Femur (tissue), 1 donor: ENCODE measurements at regions not wholly inside any gene's neighbourhood (a gene's known extent, or its start where the extent isn't known, plus 50 kb on each side); places are given as distances from the start of the nearest gene placed in this dataset.

Experiments
- DNase-seq: peaks from one replicate; pipeline ENCODE4 v3.0.0-alpha.2; 2017

DNA sequence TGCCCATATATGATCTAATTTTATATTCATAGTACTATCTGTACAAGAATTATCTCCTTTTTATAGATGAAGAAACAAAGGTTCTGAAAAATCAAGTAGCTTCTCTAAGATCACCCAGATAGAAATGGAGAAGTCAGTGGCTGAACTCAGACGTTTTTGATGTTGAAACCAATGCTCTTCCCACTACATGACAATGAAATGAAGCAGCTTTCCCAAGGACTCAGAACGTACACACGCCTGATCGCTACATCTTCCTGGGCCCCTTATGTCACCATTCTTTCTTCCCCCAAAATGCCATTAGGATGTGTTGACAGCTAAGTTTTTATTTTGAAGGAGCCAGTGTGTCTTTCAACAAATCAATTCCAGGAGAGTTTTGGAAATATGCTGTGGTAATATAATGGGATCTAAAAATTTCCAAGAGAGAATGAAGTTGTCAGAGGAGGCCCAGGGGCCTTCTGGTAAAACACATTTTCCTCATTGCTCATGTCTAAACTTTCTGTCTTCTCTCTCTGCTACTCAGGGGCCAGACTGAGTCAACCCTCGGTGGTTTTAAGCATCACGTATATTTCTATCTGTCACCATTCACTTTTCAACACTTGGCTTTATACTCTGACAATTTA is 98.1 kb upstream of the COL21A1 start:
- no peak for DNase-seq

DNA sequence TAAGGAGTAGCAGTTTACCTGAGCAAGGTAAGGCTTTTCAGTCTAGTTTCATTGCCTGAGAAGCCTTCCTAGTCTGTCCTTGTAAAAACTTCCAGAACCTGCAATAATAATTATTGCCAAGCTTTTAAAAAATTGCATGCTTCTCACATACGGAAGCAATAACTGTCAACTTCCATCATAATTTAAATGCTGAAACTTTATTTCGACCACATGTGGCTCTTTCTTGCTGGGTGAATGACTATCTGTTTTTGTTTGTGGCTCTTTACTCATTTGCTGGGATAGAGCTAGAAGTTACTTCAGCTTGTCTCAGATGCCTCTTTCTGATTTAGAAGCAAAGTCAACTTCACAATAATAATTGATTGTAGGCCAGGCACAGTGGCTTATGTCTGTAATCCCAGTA is 95.9 kb upstream of the COL21A1 start:
- DNase-seq: no peak

GRCh38 chr6:56339524-56339923 is 92.1 kb upstream of the COL21A1 start:
- DNase-seq: no peak

- no peak for DNase-seq
These were observed 88.3 kb upstream of the COL21A1 start for GRCh38 chr6:56335726-56336125.

- no peak for DNase-seq
These were observed 87.6 kb upstream of the COL21A1 start for GRCh38 chr6:56334937-56335336.

DNA sequence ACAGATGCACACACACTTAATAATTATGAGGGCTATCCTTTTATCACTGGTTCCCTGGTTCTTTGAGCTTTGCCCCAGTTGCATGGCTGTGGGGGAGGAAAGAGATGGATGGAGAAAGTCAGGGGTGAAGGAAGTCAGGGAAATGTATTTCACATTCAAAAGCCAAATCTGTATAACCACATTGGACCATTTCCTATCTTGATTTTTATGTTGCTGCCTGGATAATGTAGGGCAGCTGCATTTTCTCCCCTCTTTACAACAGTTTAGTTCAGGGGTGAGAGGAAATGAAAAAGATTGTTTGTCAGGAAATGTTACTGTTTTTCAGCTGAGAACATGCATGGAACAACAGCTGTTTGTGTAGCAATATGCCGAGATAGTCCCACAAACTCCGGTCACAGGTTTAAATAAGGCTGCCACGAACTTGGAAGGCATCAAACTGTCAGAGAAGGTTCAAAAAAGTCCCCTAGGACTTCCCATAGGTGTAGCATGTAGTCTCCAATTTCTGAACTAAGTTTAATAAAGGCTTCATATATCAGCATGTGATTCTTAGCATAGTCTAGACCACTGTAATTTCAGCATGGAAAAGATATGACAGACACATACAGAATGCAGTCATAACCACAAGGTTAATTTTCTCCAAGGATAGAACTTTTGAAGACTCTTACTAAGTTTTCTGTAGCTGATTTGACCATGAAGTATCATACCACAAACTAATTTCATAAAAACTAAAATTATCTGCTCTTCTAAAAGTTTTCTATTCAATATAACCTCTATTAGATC is 82.1 kb upstream of the COL21A1 start:
- no peak for DNase-seq

DNA sequence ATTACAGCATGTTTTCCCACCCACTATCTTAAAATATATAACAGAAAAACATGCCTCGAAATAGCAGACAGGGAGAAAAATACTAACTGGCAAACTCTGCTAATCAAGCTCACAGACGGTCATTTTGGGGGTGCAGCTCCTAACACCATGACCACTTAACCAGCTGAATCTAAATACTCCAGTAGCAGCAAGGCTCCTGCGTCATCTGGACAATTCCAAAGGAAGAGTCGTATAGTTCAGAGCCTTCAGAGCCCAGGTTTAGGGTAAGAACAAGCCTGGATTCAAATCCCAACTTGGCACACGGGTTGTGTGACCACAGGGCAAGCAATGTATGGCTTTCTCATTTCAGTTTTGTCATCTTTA is 81.3 kb upstream of the COL21A1 start:
- no peak for DNase-seq

DNA sequence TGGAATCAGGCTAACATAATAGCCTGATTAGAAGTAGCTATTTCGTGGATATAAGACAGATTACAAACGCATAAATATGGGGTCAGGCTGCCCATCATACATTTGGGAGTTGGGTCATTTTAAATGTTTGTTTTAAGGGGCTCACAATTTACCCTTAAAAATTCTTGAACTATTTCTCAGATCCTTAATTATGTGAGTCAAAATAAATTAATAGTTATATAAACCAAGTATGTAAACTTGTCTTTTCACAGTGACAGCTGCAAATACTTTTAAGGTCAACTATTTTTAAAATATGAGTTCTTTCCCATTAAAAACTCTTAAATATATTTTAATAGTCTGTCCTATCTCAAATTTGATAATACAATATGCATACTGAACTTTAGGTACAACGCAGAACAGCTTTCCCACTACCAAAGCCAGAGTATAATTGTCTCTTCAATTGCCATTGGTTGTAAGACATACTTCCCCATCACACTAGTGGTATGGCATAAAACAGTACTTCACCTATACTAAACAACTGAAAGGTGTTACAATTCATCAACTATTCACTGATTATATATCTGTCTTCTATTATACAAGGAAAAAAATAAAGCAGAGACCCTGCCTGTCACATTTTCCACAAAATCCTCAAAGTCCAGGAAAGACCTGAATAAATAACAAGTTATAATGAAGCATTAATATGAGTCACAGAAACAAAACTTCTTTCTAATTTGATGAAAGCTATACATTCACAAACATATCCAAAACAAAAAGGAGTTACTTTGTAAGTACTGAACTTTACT is 80.8 kb upstream of the COL21A1 start:
- DNase-seq: no peak

DNA sequence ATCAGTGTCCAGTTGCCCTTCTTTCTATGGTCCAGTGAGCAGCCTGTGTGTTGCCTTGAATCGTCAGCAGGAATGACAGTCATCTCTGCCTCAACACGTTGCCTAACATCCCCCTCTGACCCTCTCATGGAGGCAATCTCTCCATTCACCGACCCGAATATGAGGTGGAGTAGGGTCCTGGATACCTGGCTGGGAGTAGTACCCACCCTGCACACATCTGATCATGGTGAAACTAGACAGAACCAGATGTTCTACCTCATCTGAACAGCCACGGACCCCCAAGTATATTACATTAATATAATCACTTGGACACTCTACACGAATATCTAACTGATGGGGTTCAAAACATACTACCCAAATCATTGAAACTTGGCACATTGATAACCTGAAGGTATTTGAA is 77.0 kb upstream of the COL21A1 start:
- no peak for DNase-seq

- DNase-seq: no peak
These were observed 71.5 kb upstream of the COL21A1 start for GRCh38 chr6:56318851-56319250.

DNA sequence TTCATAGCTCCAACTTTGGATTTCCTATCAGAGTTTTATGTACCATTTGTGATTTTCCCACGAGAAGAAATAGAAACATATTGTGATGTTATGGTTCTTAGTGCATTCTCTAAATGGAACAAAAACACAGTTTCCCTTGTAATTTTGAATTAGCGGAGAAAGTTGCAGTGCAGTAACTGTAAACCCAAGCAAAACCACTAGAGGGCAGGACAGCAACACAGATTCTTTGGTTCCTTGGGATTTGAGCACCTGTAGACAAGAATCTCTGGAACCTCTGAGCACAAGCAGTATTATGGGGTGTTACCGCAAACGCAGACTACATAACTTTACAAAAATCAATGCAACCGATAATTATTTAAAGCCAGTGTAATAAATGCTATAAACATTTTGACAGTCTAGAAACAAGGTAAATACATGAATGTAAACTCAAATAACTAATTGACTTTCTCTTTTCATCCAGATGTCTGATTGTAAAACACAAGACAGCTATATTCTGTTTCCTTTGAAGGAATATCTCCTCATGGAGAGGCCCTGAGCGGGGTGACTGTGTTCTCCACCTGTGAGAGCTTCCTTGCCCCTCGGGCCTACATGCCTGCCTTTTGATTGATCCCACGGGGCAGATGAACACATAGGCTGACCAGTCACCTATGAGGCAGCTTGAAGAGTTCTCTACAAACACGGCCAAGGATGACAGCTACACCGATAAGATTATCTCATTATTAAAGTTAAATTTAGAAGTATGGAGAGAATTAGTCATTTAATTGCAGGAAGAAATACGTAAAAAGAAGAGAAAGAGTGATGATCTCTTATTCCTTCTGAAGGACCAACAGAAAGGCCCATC is 67.5 kb upstream of the COL21A1 start:
- DNase-seq: peak; percentile 32

DNA sequence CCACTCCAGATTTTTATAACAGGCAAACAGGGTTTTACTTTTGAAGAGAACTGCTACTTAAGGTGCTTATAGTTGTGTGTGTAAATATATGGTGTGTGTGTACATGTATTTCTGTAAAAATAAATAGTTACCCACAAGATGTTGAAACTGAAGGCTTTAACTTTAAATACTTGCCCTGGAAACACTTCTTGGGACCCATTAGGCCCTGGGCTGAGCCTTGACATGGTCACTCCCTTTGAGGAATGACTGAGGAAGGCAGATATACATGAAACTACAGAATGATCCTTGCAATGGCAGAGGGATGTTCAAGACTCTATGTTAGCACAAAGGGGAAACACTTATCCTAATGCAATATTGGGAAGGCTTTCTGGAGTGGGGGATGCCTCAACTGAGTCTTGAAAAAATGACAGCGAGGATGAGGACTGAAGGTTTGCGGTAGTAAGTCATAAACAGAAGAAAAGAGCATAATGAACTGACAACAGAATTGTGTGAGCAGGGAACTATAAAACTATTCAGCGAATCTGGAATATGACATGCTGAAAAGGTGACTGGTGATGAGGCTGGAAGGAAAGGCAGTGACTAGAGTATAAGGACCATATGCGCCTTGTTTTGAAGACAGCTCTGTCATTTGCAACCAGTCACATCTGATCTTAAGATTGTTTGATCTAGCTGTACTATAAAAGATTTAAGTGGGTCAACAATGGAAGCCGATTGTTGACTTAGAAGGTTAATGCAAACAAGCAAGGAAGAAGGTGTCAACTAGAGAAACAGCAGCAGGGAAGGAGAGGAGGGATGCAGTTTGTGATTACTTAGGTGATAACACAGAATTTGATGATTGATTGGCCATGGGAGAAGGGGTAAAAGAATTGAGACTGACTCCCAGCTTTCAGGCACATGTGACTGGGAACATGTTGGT is 64.4 kb upstream of the COL21A1 start:
- no peak for DNase-seq

- peak; percentile 35 for DNase-seq
These were observed 63.7 kb upstream of the COL21A1 start for GRCh38 chr6:56311061-56311460.

- DNase-seq: no peak
These were observed 62.9 kb upstream of the COL21A1 start for GRCh38 chr6:56310241-56310640.

DNA sequence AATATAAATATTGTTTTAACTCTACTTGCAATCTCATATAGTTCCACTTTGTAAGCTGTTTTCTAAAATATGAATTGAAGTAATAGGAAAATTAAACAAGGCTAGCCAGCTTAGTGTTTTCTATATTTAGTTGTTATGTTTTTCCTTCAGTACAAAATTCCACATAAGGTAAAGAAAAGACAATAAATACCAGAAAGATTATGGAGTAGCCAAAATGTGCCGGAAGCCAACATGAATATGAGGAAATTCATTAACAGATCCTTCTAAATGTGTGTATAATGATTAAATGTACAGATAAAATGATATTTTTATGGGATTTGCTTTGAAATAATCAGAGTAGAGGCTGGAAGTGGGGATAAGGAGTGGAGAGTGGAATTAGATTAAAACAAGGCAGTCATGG is 52.5 kb upstream of the COL21A1 start:
- no peak for DNase-seq

DNA sequence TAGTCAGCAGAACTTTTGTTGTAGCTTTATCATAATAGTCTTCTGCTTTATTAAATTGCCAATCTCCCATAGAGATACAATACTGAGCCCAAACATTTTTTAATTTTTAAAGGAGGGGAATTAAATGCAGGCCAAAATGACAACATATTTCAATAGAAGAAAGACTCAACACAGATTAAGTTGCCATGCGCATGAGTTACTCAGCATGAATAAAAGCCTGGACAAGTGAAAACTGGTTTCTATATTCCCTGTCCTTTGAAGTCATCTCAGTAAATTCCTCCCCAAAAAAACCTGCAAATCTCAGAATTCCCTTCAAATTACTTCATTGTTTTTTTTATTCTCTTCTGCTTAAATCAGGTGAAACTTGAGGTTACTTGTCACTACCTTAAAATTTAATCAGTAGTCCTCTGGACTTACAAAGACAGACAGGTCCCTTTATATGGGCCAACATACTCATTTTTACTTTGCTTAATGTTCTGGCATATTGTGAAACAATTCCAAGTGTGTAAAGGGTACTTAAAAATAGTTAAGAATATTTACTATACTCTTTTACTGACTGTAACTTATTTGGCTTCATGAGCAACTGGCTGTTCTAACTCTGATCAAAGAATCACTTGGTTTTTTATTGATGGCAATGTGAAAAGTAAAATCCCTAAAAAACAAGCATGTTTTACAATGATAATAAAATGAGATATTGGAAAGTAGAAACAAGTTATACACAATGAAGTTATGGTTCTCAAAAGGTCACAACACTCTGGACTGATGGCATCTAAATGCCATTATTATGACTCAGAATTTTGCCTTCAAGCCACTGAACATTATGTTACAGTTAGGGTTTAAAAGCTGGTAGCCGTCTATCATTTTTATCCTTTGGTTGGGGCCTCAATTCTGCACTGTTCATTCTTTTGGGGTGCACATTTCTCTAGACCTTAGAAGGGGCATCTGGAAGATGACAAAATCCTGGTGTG is 49.9 kb upstream of the COL21A1 start:
- DNase-seq: no peak
